ENCODE measurements at regions not wholly inside any gene's neighbourhood (a gene's known extent, or its start where the extent isn't known, plus 50 kb on each side); places are given as distances from the start of the nearest gene placed in this dataset.
"Not testable (repeated sequence)": the region's sequence is repeated elsewhere in the genome, so short reads cannot be mapped to it uniquely, and the experiment has no call there.

GRCh38 chr15:92781925-92782453, 118.1 kb upstream of the CHD2 start:
- Histone ChIP-seq H3K4me1 (ENCODE audit: control insufficient read depth in 3 of 3, insufficient read depth in 3 of 3, low read length in 3 of 3) (no peaks in the 10 kb centered on the region), H3K36me3 (ENCODE audit: control insufficient read depth in 3 of 3, insufficient read depth in 3 of 3, low read length in 3 of 3) (no peaks in the 10 kb centered on the region), H3K4me3 (ENCODE audit: low read length in 3 of 3) (no peak overlapping the region), H3K27ac (ENCODE audit: low read depth, low read length) (no peak overlapping the region), H3K27me3 (ENCODE audit: control insufficient read depth in 3 of 3, insufficient read depth in 3 of 3, low read length in 3 of 3) (no peaks in the 10 kb centered on the region), H3K9ac (ENCODE audit: low read depth in 1 of 3, low read length in 3 of 3) (no peak overlapping the region), H3K9me3 (ENCODE audit: control insufficient read depth in 3 of 3, low read length in 3 of 3) (no peaks in the 10 kb centered on the region)

- Histone ChIP-seq H3K4me3 (ENCODE audit: low read length in 3 of 3) (no peak overlapping the region), H3K9me3 (ENCODE audit: control insufficient read depth in 3 of 3, low read length in 3 of 3) (no peaks in the 10 kb centered on the region), H3K27ac (ENCODE audit: low read depth, low read length) (no peak overlapping the region), H3K4me1 (ENCODE audit: control insufficient read depth in 3 of 3, insufficient read depth in 3 of 3, low read length in 3 of 3) (no peaks in the 10 kb centered on the region), H3K36me3 (ENCODE audit: control insufficient read depth in 3 of 3, insufficient read depth in 3 of 3, low read length in 3 of 3) (peaks cover 0 to 4% (median 0%) of the 10 kb centered on the region in 3 donors), H3K9ac (ENCODE audit: low read depth in 1 of 3, low read length in 3 of 3) (no peak overlapping the region), H3K27me3 (ENCODE audit: control insufficient read depth in 3 of 3, insufficient read depth in 3 of 3, low read length in 3 of 3) (no peaks in the 10 kb centered on the region)
Measured at GRCh38 chr15:92787116-92787515, 113.0 kb upstream of the CHD2 start.

- no peak overlapping the region for H3K9ac ChIP-seq (ENCODE audit: low read depth in 1 of 3, low read length in 3 of 3)
- H3K4me1 ChIP-seq (ENCODE audit: control insufficient read depth in 3 of 3, insufficient read depth in 3 of 3, low read length in 3 of 3): no peaks in the 10 kb centered on the region
- H3K4me3 ChIP-seq (ENCODE audit: low read length in 3 of 3): no peak overlapping the region
- H3K27me3 ChIP-seq (ENCODE audit: control insufficient read depth in 3 of 3, insufficient read depth in 3 of 3, low read length in 3 of 3): no peaks in the 10 kb centered on the region
- no peak overlapping the region for H3K27ac ChIP-seq (ENCODE audit: low read depth, low read length)
- H3K36me3 ChIP-seq (ENCODE audit: control insufficient read depth in 3 of 3, insufficient read depth in 3 of 3, low read length in 3 of 3): peaks cover 0 to 4% (median 0%) of the 10 kb centered on the region in 3 donors
- no peaks in the 10 kb centered on the region for H3K9me3 ChIP-seq (ENCODE audit: control insufficient read depth in 3 of 3, low read length in 3 of 3)
Measured at GRCh38 chr15:92788196-92788595, 111.9 kb upstream of the CHD2 start.

- H3K4me3 ChIP-seq (ENCODE audit: low read length in 3 of 3); H3K27ac ChIP-seq (ENCODE audit: low read depth, low read length); H3K36me3 ChIP-seq (ENCODE audit: control insufficient read depth in 3 of 3, insufficient read depth in 3 of 3, low read length in 3 of 3); H3K9me3 ChIP-seq (ENCODE audit: control insufficient read depth in 3 of 3, low read length in 3 of 3); H3K27me3 ChIP-seq (ENCODE audit: control insufficient read depth in 3 of 3, insufficient read depth in 3 of 3, low read length in 3 of 3); H3K9ac ChIP-seq (ENCODE audit: low read depth in 1 of 3, low read length in 3 of 3); H3K4me1 ChIP-seq (ENCODE audit: control insufficient read depth in 3 of 3, insufficient read depth in 3 of 3, low read length in 3 of 3): not testable (repeated sequence)
Measured at GRCh38 chr15:92788793-92789192, 111.3 kb upstream of the CHD2 start.

- no peak overlapping the region for H3K9ac ChIP-seq (ENCODE audit: low read depth in 1 of 3, low read length in 3 of 3)
- peaks cover 0 to 3% (median 0%) of the 10 kb centered on the region in 3 donors for H3K36me3 ChIP-seq (ENCODE audit: control insufficient read depth in 3 of 3, insufficient read depth in 3 of 3, low read length in 3 of 3)
- no peak overlapping the region for H3K4me3 ChIP-seq (ENCODE audit: low read length in 3 of 3)
- H3K27me3 ChIP-seq (ENCODE audit: control insufficient read depth in 3 of 3, insufficient read depth in 3 of 3, low read length in 3 of 3): no peaks in the 10 kb centered on the region
- no peak overlapping the region for H3K27ac ChIP-seq (ENCODE audit: low read depth, low read length)
- H3K9me3 ChIP-seq (ENCODE audit: control insufficient read depth in 3 of 3, low read length in 3 of 3): no peaks in the 10 kb centered on the region
- H3K4me1 ChIP-seq (ENCODE audit: control insufficient read depth in 3 of 3, insufficient read depth in 3 of 3, low read length in 3 of 3): peaks cover 2 to 4% (median 3%) of the 10 kb centered on the region in 3 donors
Measured at GRCh38 chr15:92796161-92796611, 103.9 kb upstream of the CHD2 start.

GRCh38 chr15:92797168-92798052, 102.7 kb upstream of the CHD2 start:
- Histone ChIP-seq H3K4me1 (ENCODE audit: control insufficient read depth in 3 of 3, insufficient read depth in 3 of 3, low read length in 3 of 3) (peaks cover 7 to 15% (median 9%) of the 10 kb centered on the region in 3 donors), H3K4me3 (ENCODE audit: low read length in 3 of 3) (no peak overlapping the region), H3K9me3 (ENCODE audit: control insufficient read depth in 3 of 3, low read length in 3 of 3) (peaks cover 0 to 2% (median 0%) of the 10 kb centered on the region in 3 donors), H3K36me3 (ENCODE audit: control insufficient read depth in 3 of 3, insufficient read depth in 3 of 3, low read length in 3 of 3) (no peaks in the 10 kb centered on the region), H3K9ac (ENCODE audit: low read depth in 1 of 3, low read length in 3 of 3) (no peak overlapping the region), H3K27ac (ENCODE audit: low read depth, low read length) (peak overlapping the region; percentile 19), H3K27me3 (ENCODE audit: control insufficient read depth in 3 of 3, insufficient read depth in 3 of 3, low read length in 3 of 3) (no peaks in the 10 kb centered on the region)

GRCh38 chr15:92800013-92800412, 100.1 kb upstream of the CHD2 start:
- H3K4me3 ChIP-seq (ENCODE audit: low read length in 3 of 3): no peak overlapping the region
- no peak overlapping the region for H3K9ac ChIP-seq (ENCODE audit: low read depth in 1 of 3, low read length in 3 of 3)
- no peak overlapping the region for H3K27ac ChIP-seq (ENCODE audit: low read depth, low read length)
- H3K4me1 ChIP-seq (ENCODE audit: control insufficient read depth in 3 of 3, insufficient read depth in 3 of 3, low read length in 3 of 3): peaks cover 12 to 32% (median 16%) of the 10 kb centered on the region in 3 donors
- no peaks in the 10 kb centered on the region for H3K27me3 ChIP-seq (ENCODE audit: control insufficient read depth in 3 of 3, insufficient read depth in 3 of 3, low read length in 3 of 3)
- H3K9me3 ChIP-seq (ENCODE audit: control insufficient read depth in 3 of 3, low read length in 3 of 3): peaks cover 0 to 2% (median 0%) of the 10 kb centered on the region in 3 donors
- no peaks in the 10 kb centered on the region for H3K36me3 ChIP-seq (ENCODE audit: control insufficient read depth in 3 of 3, insufficient read depth in 3 of 3, low read length in 3 of 3)

GRCh38 chr15:92800416-92801055, 99.6 kb upstream of the CHD2 start:
- H3K36me3 ChIP-seq (ENCODE audit: control insufficient read depth in 3 of 3, insufficient read depth in 3 of 3, low read length in 3 of 3); H3K9me3 ChIP-seq (ENCODE audit: control insufficient read depth in 3 of 3, low read length in 3 of 3); H3K27ac ChIP-seq (ENCODE audit: low read depth, low read length); H3K27me3 ChIP-seq (ENCODE audit: control insufficient read depth in 3 of 3, insufficient read depth in 3 of 3, low read length in 3 of 3); H3K4me3 ChIP-seq (ENCODE audit: low read length in 3 of 3); H3K9ac ChIP-seq (ENCODE audit: low read depth in 1 of 3, low read length in 3 of 3): not testable (repeated sequence)
- peaks cover 12 to 35% (median 16%) of the 10 kb centered on the region in 3 donors for H3K4me1 ChIP-seq (ENCODE audit: control insufficient read depth in 3 of 3, insufficient read depth in 3 of 3, low read length in 3 of 3)

GRCh38 chr15:92801056-92801773, 98.9 kb upstream of the CHD2 start:
- Histone ChIP-seq H3K4me1 (ENCODE audit: control insufficient read depth in 3 of 3, insufficient read depth in 3 of 3, low read length in 3 of 3) (peaks cover 12 to 35% (median 16%) of the 10 kb centered on the region in 3 donors), H3K9ac (ENCODE audit: low read depth in 1 of 3, low read length in 3 of 3) (peak overlapping the region in 1 of 3 donors; percentile 16), H3K27ac (ENCODE audit: low read depth, low read length) (peak overlapping the region; percentile 76), H3K4me3 (ENCODE audit: low read length in 3 of 3) (peak overlapping the region in 1 of 3 donors; percentile 22)
- H3K36me3 ChIP-seq (ENCODE audit: control insufficient read depth in 3 of 3, insufficient read depth in 3 of 3, low read length in 3 of 3); H3K9me3 ChIP-seq (ENCODE audit: control insufficient read depth in 3 of 3, low read length in 3 of 3); H3K27me3 ChIP-seq (ENCODE audit: control insufficient read depth in 3 of 3, insufficient read depth in 3 of 3, low read length in 3 of 3): not testable (repeated sequence)
